Omental fat pad (tissue), 3 donors: ENCODE measurements at regions not wholly inside any gene's neighbourhood (a gene's known extent, or its start where the extent isn't known, plus 50 kb on each side); places are given as distances from the start of the nearest gene placed in this dataset.

Experiments used
- ATAC-seq: fragments of 150-250 bp; one replicate; pipeline ENCODE4 v1.9.1; 2016; ENCODE audit warnings: mild to moderate bottlenecking, moderate library complexity; ENCODE audit not compliant: low FRiP score
- DNase-seq: peaks from one replicate; pipeline ENCODE4 v3.0.0-alpha.2; 2019; ENCODE audit warnings: low spot score
- CTCF ChIP-seq, 3 donors: fragments of 450-650 bp; IDR thresholded peaks; one replicate each; pipeline ENCODE4 v1.5.1; 2016 to 2017; ENCODE audit warnings: antibody characterized with exemption in 3 of 3, mild to moderate bottlenecking in 3 of 3, moderate library complexity in 2 of 3

DNA sequence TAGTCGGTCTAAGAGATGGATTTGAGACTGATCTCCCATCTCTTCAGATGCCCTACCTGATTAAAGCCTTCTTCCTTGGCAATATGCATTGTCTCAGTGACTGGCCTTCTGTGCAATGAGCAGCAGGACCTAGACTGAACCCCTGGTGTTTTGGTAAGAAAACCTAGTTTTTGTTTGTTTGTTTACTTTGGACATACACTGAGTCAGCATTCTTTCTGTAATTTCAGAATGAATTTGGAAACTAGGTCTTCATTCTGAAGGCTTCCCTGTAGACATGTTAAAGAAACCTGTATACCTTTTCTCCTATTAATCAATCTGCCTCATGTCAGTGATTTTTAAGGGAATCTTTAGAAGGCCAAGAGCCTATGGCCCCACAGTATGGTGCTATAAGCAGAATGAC is 597.5 kb upstream of the HTR2C start:
- ATAC-seq, result no peak

DNA sequence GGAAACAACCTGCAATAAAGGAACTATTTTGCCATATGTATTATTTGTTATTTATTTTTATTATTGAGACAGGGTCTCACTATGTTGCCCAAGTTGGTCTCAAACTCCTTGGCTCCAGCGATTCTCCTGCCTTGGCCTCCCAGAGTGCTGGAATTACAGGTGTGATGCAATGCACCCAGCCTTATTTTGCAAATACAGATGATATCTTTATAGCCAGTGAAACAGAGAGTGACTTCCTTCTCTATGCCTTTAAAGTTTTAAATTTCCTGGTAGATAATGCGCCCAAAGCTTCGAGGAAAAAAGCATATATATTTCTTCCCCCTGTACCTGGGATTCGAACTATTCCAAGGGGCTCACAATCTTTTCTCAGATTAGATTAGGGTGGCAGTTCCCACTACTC is 601.1 kb upstream of the HTR2C start:
- ATAC-seq (no peak), DNase-seq (no peak)
- no peak for TF ChIP-seq CTCF (IDR thresholded peaks at IDR 0.05)

More for the DNA sequence above, 597.5 kb upstream of the HTR2C start:
- DNase-seq, result no peak
- TF ChIP-seq CTCF (IDR thresholded peaks at IDR 0.05), result no peak

DNA sequence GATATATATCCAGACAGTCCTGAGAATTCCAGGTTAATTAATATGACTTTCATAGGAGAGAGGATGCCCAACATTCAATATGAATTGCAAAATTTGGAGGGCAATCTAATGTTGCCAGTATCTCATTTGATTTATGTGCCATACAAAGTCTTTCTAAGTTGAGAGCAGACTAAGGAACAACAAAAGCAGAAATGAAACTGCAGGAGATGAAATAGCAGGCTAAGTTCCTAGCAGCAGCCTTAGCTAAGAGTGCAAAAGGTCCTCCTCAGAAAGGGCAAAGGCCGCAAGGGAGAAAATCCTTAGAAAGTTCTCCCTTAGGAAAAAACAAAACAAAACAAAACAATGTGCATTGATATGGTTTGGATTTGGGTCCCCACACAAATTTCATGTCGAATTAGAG is 602.9 kb upstream of the HTR2C start:
- ATAC-seq (no peak), DNase-seq (no peak)

GRCh38 chrX:113977887-113978286 is 606.0 kb upstream of the HTR2C start:
- no peak for TF ChIP-seq CTCF (IDR thresholded peaks at IDR 0.05)
- no peak for DNase-seq
- ATAC-seq, result no peak

More for the DNA sequence above, 602.9 kb upstream of the HTR2C start:
- TF ChIP-seq CTCF (IDR thresholded peaks at IDR 0.05), result no peak

GRCh38 chrX:113975441-113975840 is 608.4 kb upstream of the HTR2C start:
- ATAC-seq, result no peak
- no peak for TF ChIP-seq CTCF (IDR thresholded peaks at IDR 0.05)
- no peak for DNase-seq

- no peak for TF ChIP-seq CTCF (IDR thresholded peaks at IDR 0.05)
- ATAC-seq, result no peak
- DNase-seq, result no peak
Measured at GRCh38 chrX:113974881-113975280, 609.0 kb upstream of the HTR2C start.

GRCh38 chrX:113973706-113974105 is 610.2 kb upstream of the HTR2C start:
- ATAC-seq, result peak; percentile 62
- TF ChIP-seq CTCF (IDR thresholded peaks at IDR 0.05), result no peak
- no peak for DNase-seq
